SK-N-SH treated with all-trans-retinoic acid at 6 μM for 48 hours (cell line): ENCODE measurements at regions not wholly inside any gene's neighbourhood (a gene's known extent, or its start where the extent isn't known, plus 50 kb on each side); places are given as distances from the start of the nearest gene placed in this dataset.

Source experiments
- ARNTL ChIP-seq: fragments of 450-650 bp; formaldehyde crosslinking; IDR thresholded peaks from 2 replicates; pipeline ENCODE4 v1.5.0; 2020; ENCODE audit warnings: low read depth, mild to moderate bottlenecking, moderate library complexity, borderline replicate concordance
- CREB5 ChIP-seq: fragments of 250-450 bp; sonication (Bioruptor Pico); IDR thresholded peaks from 2 replicates; pipeline ENCODE4 v1.5.1; 2020; ENCODE audit warnings: low read depth, mild to moderate bottlenecking, moderate library complexity
- PATZ1 ChIP-seq: fragments of 250-450 bp; sonication (Bioruptor Pico); IDR thresholded peaks from 2 replicates; pipeline ENCODE4 v1.8.0; 2020; ENCODE audit warnings: mild to moderate bottlenecking, moderate library complexity, borderline replicate concordance
- ZFP30 ChIP-seq: fragments of 450-650 bp; formaldehyde crosslinking; IDR thresholded peaks from 2 replicates; pipeline ENCODE4 v1.5.0; 2022; ENCODE audit warnings: mild to moderate bottlenecking, moderate library complexity

GRCh38 chr5:72013766-72014624 is 93.3 kb upstream of the MAP1B start:
- TF ChIP-seq PATZ1 (CRISPR knock-in tag) (no peak), ZFP30 (CRISPR knock-in tag) (no peak), ARNTL (CRISPR knock-in tag) (no peak), CREB5 (CRISPR knock-in tag) (no peak)
